Mesendoderm (in vitro differentiated cells): ENCODE measurements at regions not wholly inside any gene's neighbourhood (a gene's known extent, or its start where the extent isn't known, plus 50 kb on each side); places are given as distances from the start of the nearest gene placed in this dataset.
"Not testable (repeated sequence)": the region's sequence is repeated elsewhere in the genome, so short reads cannot be mapped to it uniquely, and the experiment has no call there.

ENCODE experiments used
- DNase-seq: peaks from one replicate; pipeline ENCODE4 v3.0.0; 2013
- H2AK5ac ChIP-seq: 2 replicates; pipeline ENCODE4 v1.6.1; 2013; ENCODE audit warnings: low read length, inconsistent platforms
- H2BK120ac ChIP-seq: 2 replicates; pipeline ENCODE4 v1.6.1; 2013; ENCODE audit warnings: low read depth, mild to moderate bottlenecking, low read length, moderate library complexity, mixed read lengths
- H2BK15ac ChIP-seq: replicated peaks from 2 replicates; pipeline ENCODE4 v1.6.1; 2013; ENCODE audit warnings: low read depth, mild to moderate bottlenecking, moderate library complexity
- H2BK5ac ChIP-seq: 2 replicates; pipeline ENCODE4 v1.6.1; 2013; ENCODE audit warnings: low read length, inconsistent platforms
- H3K18ac ChIP-seq: 2 replicates; pipeline ENCODE4 v1.6.1; 2013; ENCODE audit warnings: mild to moderate bottlenecking, low read length, mixed read lengths
- H3K23ac ChIP-seq: one replicate; pipeline ENCODE4 v1.6.1; 2013; ENCODE audit warnings: low read length
- H3K27ac ChIP-seq: 2 replicates; pipeline ENCODE4 v1.5.1; 2013; ENCODE audit warnings: low read depth, mild to moderate bottlenecking, inconsistent platforms, low read length, moderate library complexity
- H3K27me3 ChIP-seq: 2 replicates; pipeline ENCODE4 v1.6.1; 2013; ENCODE audit warnings: low read length, control low read depth, mild to moderate bottlenecking, inconsistent platforms; ENCODE audit not compliant: insufficient read depth, poor library complexity
- H3K36me3 ChIP-seq: 2 replicates; pipeline ENCODE4 v1.6.1; 2013; ENCODE audit warnings: low read length, inconsistent platforms; ENCODE audit not compliant: control insufficient read depth, insufficient read depth
- H3K4ac ChIP-seq: one replicate; pipeline ENCODE4 v1.6.1; 2013; ENCODE audit warnings: low read depth, mild to moderate bottlenecking, low read length, moderate library complexity
- H3K4me1 ChIP-seq: 2 replicates; pipeline ENCODE4 v1.6.1; 2013; ENCODE audit warnings: low read depth, low read length, inconsistent platforms; ENCODE audit not compliant: control insufficient read depth
- H3K4me2 ChIP-seq: 2 replicates; pipeline ENCODE4 v1.6.1; 2013; ENCODE audit warnings: low read length
- H3K4me3 ChIP-seq: 2 replicates; pipeline ENCODE4 v1.5.1; 2013; ENCODE audit warnings: mild to moderate bottlenecking, low read length
- H3K56ac ChIP-seq: one replicate; pipeline ENCODE4 v1.6.1; 2013; ENCODE audit warnings: low read length
- H3K79me1 ChIP-seq: 2 replicates; pipeline ENCODE4 v1.6.1; 2013; ENCODE audit warnings: low read length, inconsistent platforms
- H3K79me2 ChIP-seq: 2 replicates; pipeline ENCODE4 v1.6.1; 2013; ENCODE audit warnings: mild to moderate bottlenecking, low read length; ENCODE audit not compliant: control insufficient read depth, insufficient read depth
- H3K9ac ChIP-seq: 2 replicates; pipeline ENCODE4 v1.6.1; 2013; ENCODE audit warnings: low read length, inconsistent platforms
- H4K5ac ChIP-seq: one replicate; pipeline ENCODE4 v1.6.1; 2013; ENCODE audit warnings: low read length
- H4K8ac ChIP-seq: one replicate; pipeline ENCODE4 v1.6.1; 2013; ENCODE audit warnings: low read depth, mild to moderate bottlenecking, control low read depth, low read length, moderate library complexity
- WGBS: extraction: QIAGEN DNeasy Blood & Tissue Kit; methylation state at CpG from one replicate; pipeline ENCODE4 v1.1.7; 2013; ENCODE audit warnings: low lambda C conversion rate, missing lambda C conversion rate; ENCODE audit not compliant: insufficient coverage; ENCODE audit errors: extremely low coverage; 5-methylcytosine and 5-hydroxymethylcytosine counted together

- Histone ChIP-seq H2BK5ac (no peak overlapping the region), H3K79me1 (no peaks in the 10 kb centered on the region), H3K56ac (no peak overlapping the region), H3K9ac (no peak overlapping the region), H3K23ac (no peak overlapping the region), H2BK15ac (no peak overlapping the region), H3K27me3 (no peaks in the 10 kb centered on the region), H3K4me1 (peaks cover 2% of the 10 kb centered on the region), H2AK5ac (no peak overlapping the region), H3K4me3 (no peak overlapping the region), H4K8ac (no peak overlapping the region), H3K4me2 (no peak overlapping the region), H3K36me3 (no peaks in the 10 kb centered on the region), H3K4ac (no peak overlapping the region), H3K79me2 (no peaks in the 10 kb centered on the region), H4K5ac (no peak overlapping the region), H3K27ac (no peak overlapping the region), H2BK120ac (no peak overlapping the region), H3K18ac (no peak overlapping the region)
- WGBS: no CpG with 5 or more reads among the region's 6 CpGs
- DNase-seq: no peak
Observed at GRCh38 chr15:34654625-34655024, 71.2 kb upstream of the GOLGA8B start.

DNA sequence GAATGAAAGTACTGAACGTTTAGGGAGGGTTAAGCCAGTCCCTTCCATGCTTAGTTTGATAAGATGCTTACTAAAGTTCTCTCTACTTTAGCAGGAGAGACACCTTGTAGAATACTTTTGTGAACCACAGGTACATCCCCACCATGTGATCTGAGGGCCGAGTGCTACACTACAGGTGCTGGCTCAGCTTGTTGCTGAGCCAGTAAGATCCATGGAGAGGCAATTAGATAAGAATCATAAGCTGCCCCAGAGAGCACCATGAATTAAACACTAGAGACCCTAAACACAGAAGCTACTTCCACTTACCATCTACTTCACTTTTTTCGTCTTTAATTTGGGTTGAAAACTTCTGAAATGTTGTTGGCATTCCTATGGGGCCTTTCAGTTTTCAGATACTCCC is 70.5 kb upstream of the GOLGA8B start:
- Histone ChIP-seq H2BK15ac (no peak overlapping the region), H3K4me3 (no peak overlapping the region), H3K79me2 (no peaks in the 10 kb centered on the region), H2BK5ac (no peak overlapping the region), H3K36me3 (no peaks in the 10 kb centered on the region), H3K4me1 (peaks cover 2% of the 10 kb centered on the region), H3K9ac (no peak overlapping the region), H3K4ac (no peak overlapping the region), H4K5ac (no peak overlapping the region), H3K23ac (no peak overlapping the region), H3K18ac (no peak overlapping the region), H3K56ac (no peak overlapping the region), H3K27ac (no peak overlapping the region), H2BK120ac (no peak overlapping the region), H4K8ac (no peak overlapping the region), H2AK5ac (no peak overlapping the region), H3K79me1 (no peaks in the 10 kb centered on the region), H3K27me3 (no peaks in the 10 kb centered on the region), H3K4me2 (no peak overlapping the region)
- no CpG with 5 or more reads among the region's 3 CpGs for WGBS
- DNase-seq: no peak

GRCh38 chr15:34653326-34653725 is 69.9 kb upstream of the GOLGA8B start:
- H3K79me2 ChIP-seq, H3K56ac ChIP-seq, H3K4me2 ChIP-seq, H2BK15ac ChIP-seq, H2BK5ac ChIP-seq, H3K9ac ChIP-seq, H2BK120ac ChIP-seq, H3K27ac ChIP-seq, H3K4me3 ChIP-seq, H3K27me3 ChIP-seq, H3K4me1 ChIP-seq, H4K8ac ChIP-seq, H3K23ac ChIP-seq, H3K36me3 ChIP-seq, H3K4ac ChIP-seq, H3K79me1 ChIP-seq, H3K18ac ChIP-seq, DNase-seq, H4K5ac ChIP-seq, H2AK5ac ChIP-seq: not testable (repeated sequence)
- no CpG with 5 or more reads among the region's 3 CpGs for WGBS

DNA sequence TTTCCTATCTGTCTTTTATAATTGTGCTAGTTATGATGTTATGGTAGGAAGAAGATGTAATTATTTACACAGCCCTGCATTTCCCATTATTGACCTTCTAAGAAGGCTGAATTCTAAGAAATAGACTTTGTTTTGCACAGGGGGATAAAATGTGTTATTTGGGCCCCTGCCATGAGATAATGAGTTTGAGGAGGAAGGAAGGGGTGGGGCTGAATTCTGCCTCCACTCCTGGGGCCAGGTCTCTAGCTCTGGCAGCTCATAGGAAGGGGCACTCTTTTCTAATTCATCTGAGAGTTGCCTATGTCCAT is 69.2 kb upstream of the GOLGA8B start:
- H3K4me3 ChIP-seq: no peak overlapping the region
- no peak overlapping the region for H2BK15ac ChIP-seq
- H3K4me1 ChIP-seq: no peaks in the 10 kb centered on the region
- H4K8ac ChIP-seq: no peak overlapping the region
- no peak overlapping the region for H3K27ac ChIP-seq
- H3K79me2 ChIP-seq: no peaks in the 10 kb centered on the region
- H3K18ac ChIP-seq: no peak overlapping the region
- H4K5ac ChIP-seq: no peak overlapping the region
- no peak overlapping the region for H3K4me2 ChIP-seq
- no peaks in the 10 kb centered on the region for H3K36me3 ChIP-seq
- no peak for DNase-seq
- H3K56ac ChIP-seq: no peak overlapping the region
- H2BK120ac ChIP-seq: no peak overlapping the region
- no peak overlapping the region for H3K23ac ChIP-seq
- H3K4ac ChIP-seq: no peak overlapping the region
- no peak overlapping the region for H2AK5ac ChIP-seq
- no peak overlapping the region for H3K9ac ChIP-seq
- H3K27me3 ChIP-seq: no peaks in the 10 kb centered on the region
- no peaks in the 10 kb centered on the region for H3K79me1 ChIP-seq
- H2BK5ac ChIP-seq: no peak overlapping the region

- Histone ChIP-seq H3K4ac (no peak overlapping the region), H4K8ac (no peak overlapping the region), H3K9ac (no peak overlapping the region), H2BK5ac (no peak overlapping the region), H3K36me3 (no peaks in the 10 kb centered on the region), H3K27ac (no peak overlapping the region), H3K4me1 (no peaks in the 10 kb centered on the region), H3K4me2 (no peak overlapping the region), H3K18ac (no peak overlapping the region), H3K4me3 (no peak overlapping the region), H2AK5ac (no peak overlapping the region), H3K56ac (no peak overlapping the region), H3K79me2 (no peaks in the 10 kb centered on the region), H2BK120ac (no peak overlapping the region), H3K79me1 (no peaks in the 10 kb centered on the region), H4K5ac (no peak overlapping the region), H2BK15ac (no peak overlapping the region), H3K23ac (no peak overlapping the region), H3K27me3 (no peaks in the 10 kb centered on the region)
- no CpG with 5 or more reads among the region's 1 CpG for WGBS
- DNase-seq: no peak
Observed at GRCh38 chr15:34651997-34652725, 68.7 kb upstream of the GOLGA8B start.

- H3K4me1 ChIP-seq: no peaks in the 10 kb centered on the region
- H3K18ac ChIP-seq: no peak overlapping the region
- H4K8ac ChIP-seq: no peak overlapping the region
- H2BK5ac ChIP-seq: no peak overlapping the region
- no peak overlapping the region for H3K56ac ChIP-seq
- H3K23ac ChIP-seq: no peak overlapping the region
- no peaks in the 10 kb centered on the region for H3K27me3 ChIP-seq
- H3K79me1 ChIP-seq: no peaks in the 10 kb centered on the region
- H3K4me3 ChIP-seq: no peak overlapping the region
- H3K4me2 ChIP-seq: no peak overlapping the region
- H3K4ac ChIP-seq: no peak overlapping the region
- no peak overlapping the region for H4K5ac ChIP-seq
- DNase-seq: no peak
- H3K36me3 ChIP-seq: no peaks in the 10 kb centered on the region
- H2BK120ac ChIP-seq: no peak overlapping the region
- no peak overlapping the region for H3K27ac ChIP-seq
- no peak overlapping the region for H2AK5ac ChIP-seq
- H3K79me2 ChIP-seq: no peaks in the 10 kb centered on the region
- no peak overlapping the region for H2BK15ac ChIP-seq
- no peak overlapping the region for H3K9ac ChIP-seq
Observed at GRCh38 chr15:34650177-34650576, 66.7 kb upstream of the GOLGA8B start.
